Activated CD4-positive, alpha-beta T cell treated with anti-CD3 and anti-CD28 coated beads, Interleukin-2, Interleukin-6, amounts not matched to agents 100 ng/mL and 50 ng/mL, durations not matched to agents 16 hours and 8 hours (primary cell): ENCODE measurements at regions not wholly inside any gene's neighbourhood (a gene's known extent, or its start where the extent isn't known, plus 50 kb on each side); places are given as distances from the start of the nearest gene placed in this dataset.

ENCODE experiments used
- DNase-seq: peaks from one replicate; pipeline ENCODE4 v3.0.0-alpha.2; 2020

DNA sequence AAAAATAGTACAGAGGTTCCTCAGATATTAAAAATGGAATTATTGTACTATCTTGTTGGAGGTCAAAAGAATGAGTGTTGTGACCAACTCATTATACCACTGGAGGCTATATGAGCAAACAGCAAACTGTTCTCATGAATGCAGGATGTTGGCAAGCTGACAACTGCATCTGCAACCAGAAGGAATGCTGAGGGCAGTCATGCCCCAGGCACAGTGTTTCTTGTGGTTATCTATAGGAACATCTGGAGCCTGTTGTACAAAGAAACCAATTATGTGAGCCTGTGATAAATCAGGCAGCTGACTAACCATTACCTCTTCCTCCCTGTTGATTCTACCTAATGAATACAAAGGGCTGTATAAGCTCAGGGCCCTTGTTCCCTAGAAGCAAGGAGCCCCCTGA lies 2057.1 kb downstream of the TP53TG3F start:
- no peak for DNase-seq

DNA sequence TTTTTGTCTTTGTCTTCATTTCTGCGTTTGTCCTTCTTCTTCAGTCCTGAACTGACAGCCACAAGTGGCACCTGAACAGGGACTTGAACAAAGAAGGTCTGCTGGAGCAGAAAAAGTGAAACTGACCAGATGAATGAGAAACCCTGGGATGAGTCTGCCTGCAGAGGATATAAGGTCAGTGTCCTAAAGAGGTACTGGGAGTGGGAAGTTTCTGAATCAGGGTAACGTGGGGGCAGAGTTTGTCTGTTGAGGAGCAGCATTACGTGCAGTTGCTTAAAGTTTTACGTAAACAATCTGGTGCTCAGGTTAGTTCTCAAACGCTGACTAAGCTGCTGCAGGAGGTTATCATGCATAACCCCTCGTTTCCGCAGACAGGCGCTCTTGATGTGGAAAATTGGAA lies 2057.6 kb downstream of the TP53TG3F start:
- no peak for DNase-seq

DNA sequence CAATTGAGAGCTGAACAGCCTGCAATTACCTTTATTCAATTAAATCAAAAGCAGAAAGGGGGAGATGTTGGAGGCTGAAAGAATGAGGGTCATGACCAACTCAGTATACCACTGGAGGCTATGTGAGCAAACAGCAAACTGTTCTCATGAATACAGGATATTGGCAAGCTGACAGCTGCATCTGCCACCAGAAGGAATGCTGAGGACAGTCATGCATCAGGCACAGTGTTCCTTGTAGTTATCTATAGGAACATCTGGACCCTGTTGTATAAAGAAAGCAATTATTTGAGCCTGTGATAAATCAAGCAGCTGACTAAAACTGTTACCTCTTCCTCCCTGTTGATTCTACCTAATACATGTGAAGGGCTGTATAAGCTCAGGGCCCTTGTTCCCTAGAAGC lies 2064.6 kb downstream of the TP53TG3F start:
- no peak for DNase-seq

DNA sequence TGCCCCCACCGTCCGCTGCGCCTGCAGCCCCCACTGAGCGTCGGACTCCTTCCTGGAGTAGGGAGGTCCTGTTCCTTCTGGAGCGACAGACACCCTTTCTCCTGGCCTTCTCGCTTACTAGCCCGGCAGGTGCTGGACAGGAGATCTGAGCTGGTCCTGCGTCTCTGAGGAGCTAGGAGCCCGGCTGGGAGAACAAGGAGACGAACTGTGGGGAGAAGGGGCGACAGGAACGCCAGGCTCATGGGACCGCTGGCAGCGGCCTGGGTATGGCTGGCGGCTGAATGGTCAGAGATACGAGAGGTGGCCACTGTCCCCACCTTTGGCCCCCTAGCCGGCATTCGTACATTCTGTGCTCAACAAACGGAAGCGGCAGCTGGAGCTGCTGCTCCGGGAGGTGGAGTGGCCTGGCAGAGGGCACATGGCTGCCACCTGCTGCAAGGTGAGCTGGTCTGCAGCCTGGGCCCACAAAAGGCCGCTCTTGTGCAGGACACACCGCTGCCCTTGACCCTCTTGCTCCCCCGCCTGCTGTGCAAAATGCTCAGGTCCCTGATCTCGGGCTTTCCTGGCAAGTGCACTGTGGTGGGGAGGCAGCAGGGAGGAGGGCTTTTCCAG lies 2066.7 kb downstream of the TP53TG3F start:
- DNase-seq: no peak

DNA sequence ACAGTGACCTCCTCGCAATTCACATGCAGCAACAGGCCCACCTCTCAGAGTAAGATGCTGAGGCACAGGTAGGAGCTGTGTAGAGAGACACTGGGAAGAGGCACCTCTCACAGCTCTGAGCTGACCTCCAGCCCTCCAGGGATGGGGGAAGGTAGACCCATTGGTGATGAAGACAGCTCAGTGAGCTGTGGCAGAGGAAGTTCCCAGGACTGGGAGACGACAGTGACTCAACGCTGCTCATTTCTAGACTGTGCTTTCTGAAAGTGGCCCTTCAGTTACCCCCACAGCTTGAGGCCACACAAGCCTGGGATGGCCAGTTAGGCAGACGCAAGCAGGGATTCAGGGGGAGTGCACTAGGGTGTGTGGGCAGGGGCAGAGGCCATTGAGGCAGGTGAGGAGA lies 2073.2 kb downstream of the TP53TG3F start:
- no peak for DNase-seq

DNA sequence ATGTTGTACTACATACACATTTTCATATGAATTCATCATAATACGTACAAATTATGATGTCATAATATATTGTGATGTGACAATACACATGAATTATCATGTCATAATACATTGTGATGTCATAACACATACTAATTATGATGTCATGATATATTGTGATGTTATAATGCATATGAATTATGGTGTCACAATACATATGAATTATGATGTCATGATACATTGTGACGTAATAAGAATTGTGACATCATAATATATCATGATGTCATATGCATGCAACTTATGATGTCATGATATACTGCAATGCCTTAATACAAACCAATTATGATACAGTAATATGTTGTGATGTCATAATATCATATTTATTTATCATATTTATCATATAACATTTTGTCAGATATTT lies 2074.3 kb downstream of the TP53TG3F start:
- DNase-seq: no peak

DNA sequence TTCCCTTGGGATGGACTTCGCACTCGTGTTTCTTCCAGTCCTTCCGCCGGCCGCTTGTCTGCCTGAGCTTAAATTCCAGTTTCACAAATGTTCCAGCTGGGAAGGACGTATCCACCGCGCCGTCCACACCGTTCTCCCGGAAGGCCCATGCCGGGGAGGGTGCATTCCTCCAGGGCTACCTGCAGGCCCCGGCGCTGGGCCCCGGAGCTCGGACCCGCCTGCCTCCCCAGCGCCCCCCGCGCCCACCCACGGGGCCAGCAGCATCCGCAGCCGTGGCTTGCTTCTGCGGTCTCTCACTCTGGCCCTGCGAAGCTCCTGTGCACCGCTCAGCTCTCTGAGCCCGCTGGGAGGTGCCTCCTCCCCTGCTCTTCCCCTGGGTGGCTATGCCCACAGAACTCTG lies 2084.1 kb downstream of the TP53TG3F start:
- no peak for DNase-seq

DNA sequence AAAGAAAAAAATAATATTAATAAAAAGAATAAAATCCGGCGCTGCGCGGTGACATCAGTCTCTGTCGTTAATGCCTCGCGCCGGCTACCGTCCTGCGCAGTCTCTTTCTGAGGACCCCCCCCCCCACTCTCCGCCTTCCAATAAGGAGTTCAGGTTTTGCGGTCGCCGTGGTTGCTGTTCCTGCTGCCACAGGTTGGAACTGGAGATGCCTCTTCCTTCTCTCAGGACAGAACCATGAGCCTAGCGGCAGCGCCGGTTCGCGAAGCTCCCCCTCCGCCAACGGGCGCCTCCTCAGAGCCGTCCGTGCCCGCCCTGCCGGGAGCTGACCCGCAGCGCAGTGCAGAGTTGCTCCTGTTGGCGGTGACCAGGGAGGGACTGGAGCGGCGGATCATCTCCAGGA lies 2093.4 kb downstream of the TP53TG3F start:
- no peak for DNase-seq

DNA sequence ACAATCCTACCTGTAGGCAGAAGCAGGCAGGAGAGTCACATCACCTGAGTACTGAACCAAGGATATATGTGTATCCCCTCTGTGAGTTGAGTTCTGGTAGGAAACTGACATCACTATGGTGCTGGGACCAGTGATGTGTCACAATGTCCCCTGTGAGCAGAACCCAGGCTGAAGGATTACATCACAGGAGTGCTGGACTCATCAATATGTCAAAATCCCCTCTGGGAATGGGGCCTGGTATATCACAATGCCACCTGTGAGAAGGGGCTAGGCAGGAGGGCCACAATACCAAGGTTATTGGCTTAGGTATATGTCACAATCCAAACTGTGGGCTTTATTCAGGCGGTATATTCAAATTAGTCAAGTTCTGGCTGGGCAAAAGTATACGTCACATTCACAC lies 2098.3 kb downstream of the TP53TG3F start:
- no peak for DNase-seq

DNA sequence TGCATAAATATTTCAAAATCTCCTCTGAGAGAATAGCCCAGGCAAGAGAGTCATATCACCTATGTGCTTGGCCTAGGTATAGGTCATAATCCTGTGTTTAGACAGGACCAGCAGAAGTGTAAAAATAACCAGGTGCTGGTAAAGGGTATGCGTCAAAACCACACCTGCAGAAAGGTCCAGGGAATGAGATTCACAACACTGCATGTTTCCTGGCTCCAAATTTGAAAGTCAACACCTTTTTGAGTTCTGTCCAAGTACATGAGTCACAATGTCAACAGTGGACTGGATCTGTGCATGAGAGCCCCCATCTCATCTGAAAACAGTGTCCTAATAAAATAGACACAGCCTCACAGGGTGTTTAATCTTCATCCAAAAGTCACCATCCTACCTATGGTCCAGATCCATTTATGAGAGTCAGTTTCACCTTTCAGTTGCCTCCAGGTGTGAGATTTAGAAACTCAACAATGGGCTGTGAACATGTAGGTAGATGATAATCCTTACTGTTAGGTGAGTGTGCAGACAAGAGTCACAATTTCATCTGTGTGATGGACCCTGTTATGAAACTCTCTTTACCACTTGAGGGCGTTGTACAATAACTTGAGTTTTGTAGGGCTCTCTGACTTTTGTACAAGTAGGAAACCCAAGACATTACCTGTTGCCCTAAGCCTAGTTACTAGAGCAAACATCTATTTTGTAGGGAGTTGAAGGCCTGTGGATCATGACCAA lies 2100.7 kb downstream of the TP53TG3F start:
- no peak for DNase-seq

DNA sequence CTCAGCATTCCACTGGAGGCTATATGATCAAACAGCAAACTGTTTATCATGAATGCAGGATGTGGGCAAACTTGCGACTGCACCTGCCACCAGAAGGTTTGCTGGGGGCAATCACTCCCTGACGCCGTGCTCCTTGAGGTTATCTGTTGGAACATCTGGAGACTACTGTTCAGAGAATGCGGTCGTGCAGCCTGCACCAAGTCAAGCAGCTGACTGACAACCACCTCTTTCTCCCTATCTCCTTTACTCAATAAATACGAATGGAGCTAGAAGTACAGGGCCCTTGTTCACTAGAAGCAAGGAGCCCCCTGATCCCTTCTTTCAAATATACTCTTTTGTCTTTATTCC lies 2101.2 kb downstream of the TP53TG3F start:
- DNase-seq: no peak

DNA sequence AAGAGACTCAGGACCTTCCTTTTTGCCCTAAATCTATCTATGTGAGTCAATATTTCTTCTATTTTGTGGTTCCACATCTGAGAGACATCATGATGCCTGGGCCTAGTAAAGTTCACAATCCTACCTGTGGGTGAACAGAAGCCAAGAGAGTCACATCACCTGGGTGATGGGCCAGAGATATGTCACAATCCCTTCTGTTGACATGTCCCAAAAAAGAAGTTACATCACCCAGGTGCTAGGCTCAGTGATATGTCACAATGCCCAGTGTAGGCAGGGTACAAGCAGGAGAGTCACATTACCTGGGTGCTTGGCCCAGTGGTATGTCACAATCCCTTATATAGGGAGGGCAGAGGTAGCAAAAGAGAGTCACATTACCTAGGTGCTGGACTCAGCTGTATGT lies 2101.9 kb downstream of the TP53TG3F start:
- no peak for DNase-seq

DNA sequence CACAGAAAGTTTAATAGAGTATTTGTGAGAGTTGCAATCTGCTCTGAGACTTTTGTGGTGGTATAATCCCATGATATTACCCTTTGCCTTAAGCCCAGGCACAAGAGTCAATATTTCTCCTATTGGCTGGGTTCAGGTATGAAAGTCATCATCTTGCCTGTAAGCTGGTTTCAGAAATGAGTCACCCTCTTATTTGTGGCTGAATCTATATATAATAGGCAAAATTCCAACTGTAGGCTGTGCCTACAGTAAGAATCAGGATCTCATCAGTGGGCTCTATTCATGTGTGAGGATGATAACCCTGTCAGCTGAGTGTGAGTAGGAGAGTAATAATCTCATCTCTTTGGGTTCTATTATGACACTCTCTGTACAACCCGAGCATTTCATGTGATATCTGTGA lies 2103.1 kb downstream of the TP53TG3F start:
- no peak for DNase-seq

DNA sequence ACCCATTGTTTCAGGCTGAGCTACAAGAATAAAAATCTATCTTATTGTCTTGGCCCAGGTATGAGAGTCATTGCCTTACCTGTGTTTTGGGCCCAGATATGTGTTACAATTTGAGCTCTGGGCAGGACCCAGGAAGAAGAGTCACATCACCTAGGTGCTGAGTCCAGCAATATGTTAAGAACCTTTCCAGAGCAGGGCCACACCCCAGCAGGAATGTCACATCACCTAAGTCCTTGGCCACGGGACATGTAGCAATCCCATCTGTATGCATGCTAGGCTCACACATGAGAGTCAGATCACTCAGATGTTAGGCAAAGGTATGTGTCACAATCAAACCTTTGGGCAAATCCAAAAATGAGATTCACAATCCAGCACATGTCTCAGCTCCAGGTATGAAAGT lies 2103.5 kb downstream of the TP53TG3F start:
- no peak for DNase-seq

DNA sequence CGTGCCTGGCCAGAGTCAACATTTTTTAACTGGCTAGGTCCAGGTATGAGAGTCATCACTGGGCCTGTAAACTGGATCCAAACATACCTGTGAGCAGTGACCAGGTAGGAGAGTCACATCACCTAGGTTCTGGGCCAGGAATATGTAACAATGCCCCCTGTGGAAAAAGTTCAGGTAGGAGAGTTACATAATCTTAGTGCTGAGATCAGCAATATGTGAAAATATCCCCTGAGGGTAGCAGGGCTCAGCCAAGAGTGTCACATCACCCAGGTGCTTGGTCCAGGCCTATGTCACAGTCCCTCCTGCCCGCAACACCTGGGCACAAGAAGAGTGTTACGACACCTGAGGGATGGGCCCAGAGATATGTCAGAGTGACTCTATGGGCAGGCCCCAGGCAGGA lies 2104.7 kb downstream of the TP53TG3F start:
- DNase-seq: no peak

DNA sequence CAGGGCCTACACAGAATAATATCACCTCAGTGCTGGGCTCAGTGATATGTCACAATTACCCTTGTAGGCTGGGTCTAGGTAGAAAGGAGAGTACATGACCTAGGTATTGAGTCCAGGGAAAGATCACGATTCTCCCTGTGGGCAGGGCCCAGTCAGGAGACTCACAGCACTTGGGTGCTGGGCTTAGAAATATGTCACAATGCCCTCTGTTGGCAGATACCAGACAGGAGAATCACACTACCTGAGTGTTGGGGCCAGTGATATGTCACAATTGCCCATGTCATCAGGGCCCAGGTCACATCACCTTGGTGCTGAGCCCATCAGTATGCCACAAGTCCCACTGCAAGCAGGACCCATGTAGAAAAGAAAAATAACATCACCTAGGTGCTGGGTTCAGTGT lies 2105.5 kb downstream of the TP53TG3F start:
- DNase-seq: no peak

DNA sequence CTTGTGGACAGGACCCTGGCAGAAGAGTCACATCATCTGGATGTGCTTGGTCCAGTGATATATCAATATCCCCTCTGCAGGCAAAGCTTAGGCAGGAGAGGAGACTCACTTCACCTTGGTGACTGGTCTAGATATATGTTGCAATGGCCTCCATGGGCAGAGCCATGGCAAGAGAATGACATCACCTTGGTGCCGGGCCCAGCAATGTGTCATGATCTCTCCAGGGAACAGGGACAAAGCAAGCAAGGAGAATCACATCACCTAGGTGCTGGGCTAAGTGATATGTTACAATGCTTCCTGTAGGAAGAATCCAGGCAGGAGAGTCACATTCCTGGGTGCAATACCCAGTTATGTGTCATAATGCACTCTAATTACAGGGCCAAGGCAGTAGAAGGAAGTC lies 2106.2 kb downstream of the TP53TG3F start:
- DNase-seq: no peak

DNA sequence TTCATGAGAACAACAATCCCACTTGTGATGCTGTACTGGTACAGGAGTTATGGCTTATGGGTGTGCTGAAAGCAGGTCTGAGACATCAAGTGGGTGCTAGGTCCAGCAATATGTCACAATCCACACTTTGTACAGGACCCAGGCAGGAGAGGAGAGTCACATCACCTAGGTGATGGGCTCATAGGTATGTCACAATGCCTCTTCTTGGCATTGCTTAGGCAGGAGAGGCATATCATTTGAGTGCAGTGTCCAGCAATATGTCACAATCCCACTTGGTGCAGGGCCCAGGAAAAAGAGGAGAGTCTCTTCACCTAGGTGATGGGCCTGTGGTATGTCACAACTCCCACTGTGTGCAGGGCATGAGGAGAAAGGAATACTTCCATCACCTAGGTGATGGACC lies 2110.0 kb downstream of the TP53TG3F start:
- DNase-seq: no peak

DNA sequence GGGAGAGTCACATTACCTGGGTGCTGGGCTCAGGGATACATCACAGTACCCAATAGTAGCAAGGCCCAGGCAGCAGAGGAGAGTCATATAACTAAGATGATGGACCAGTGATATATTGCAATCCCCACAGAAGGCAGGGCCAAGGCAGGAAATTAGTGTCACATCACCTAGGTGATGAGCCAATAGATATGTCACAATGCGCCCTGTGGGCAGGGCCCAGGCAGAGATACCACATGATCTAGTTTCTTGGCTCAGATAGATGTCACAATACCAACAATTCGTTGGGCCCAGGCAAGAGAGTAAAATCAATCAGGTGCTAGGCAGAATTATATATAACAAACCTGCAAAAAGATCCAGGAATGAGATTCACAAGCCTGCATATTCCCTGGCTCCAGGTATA lies 2111.5 kb downstream of the TP53TG3F start:
- no peak for DNase-seq

DNA sequence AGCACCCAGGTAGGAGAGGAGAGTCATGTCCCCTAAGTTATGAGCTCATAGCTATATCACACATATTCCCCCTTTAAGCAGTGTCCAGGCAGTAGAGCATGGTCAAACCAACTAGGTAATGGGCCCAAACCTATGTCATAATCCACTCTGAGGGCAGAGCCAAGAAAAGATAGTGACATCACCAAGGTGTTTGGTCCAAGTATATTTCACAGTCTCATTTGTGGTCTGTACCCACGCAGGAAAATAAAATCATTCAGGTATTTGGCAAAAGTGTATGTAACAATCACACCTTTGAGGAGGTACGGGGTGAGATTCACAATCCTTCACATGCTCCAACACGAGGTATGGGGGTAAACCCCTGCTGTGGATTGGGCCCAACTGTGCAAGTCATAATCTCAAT lies 2112.8 kb downstream of the TP53TG3F start:
- no peak for DNase-seq

DNA sequence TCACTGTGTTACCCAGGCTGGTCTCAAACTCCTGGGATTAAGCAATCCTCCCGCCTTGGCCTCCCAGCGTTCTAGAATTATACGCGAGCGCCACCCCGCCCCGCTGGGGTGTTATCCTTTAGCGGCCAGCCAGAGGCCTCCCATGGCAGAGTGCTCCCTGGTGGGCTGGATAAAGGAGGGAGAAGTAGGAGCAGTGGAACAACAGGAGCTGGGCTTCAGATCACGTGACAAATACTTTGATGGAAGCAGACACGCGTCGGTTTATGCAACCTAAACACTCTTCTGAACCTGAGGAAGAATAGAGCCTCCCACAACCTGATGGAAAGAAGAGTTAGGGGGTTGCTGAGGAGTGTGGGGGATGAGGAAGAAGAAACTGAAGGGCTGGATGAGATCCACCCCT lies 2114.0 kb downstream of the TP53TG3F start:
- no peak for DNase-seq

DNA sequence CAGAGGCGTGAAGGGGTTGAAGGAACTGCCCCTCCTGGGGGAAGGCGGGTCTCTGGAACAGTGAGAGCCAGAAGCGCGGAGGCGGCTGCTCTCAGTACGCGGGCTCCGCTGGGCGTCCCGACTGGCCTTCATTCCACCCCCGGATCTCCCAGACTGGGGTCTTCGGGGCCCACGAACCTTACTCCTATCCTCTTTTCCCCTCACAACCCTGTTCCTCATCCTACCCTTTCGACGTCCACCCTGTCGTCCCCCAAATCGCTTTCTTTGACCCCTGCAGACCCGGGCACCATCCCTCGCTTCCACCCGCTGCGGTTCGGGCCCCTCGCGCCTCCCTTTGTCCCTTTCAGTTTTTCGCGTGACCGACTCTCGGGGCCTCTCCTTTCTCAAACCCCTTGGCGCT lies 2114.6 kb downstream of the TP53TG3F start:
- no peak for DNase-seq

DNA sequence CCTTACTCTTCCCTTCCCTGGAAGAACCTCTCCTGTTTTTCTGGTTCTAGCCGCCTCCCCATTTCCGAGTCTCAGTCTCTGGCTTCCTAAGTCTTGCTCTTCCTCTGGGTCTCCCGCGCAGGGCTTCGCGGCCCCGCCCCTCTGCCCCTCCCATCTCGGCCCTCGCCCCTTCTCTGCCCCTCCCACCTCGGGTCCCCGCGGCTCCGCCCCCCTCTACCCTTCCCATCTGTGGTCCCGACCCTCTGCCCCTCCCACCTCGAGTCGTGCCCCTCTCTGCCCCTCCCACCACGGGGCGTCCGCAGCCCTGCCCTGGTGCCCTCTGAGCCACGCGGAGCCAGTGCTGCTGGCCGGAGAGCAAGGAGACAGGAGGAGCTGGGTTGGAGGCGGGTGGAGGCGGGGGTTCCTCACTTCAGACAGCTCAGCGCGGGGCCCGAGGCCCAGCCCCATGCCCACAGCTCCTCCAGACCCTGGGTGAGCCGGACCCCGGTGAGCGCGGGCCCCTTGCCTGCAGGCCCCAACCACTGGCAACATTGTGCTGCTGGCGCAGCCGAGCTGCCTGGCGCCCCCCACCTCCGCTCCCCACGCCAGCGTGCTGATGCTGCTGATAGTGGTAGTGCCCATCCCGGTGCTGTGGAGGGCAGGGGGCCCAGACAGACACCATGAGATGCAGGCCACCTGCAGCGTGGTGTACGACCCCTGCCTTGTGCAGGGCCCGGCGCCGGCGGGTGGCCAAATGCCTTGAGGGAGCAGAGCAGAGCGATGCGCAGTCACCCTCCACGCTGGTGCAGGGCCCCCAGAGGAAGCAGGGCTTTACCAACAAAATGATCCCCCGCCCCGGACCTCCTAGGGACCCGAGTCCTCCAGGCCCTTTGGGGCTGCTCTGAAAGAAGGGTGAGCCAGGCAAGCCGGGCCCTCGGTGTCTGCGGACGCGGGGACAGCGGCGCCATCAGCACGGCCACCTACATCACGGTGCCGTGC lies 2115.3 kb downstream of the TP53TG3F start:
- no peak for DNase-seq

DNA sequence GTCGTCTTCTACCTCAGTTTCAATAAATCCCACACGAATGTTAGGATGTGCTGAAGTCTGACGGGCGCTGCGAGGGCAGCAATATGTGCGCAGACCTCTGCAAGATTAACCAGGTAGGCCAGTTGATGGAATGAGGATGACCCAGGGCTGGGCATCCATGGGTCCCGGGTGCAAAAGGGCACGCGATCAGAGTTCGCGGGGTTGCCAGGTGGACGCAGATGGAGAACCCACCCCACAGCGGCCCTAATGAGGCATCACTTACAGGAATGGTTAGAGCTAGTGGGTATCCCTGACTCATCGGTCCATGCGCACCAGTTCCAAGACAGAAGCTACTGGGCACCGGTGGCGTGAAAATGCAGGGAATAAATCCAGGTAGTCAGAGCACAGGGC lies 2116.0 kb downstream of the TP53TG3F start:
- DNase-seq: no peak
